Stimulated activated CD4-positive, alpha-beta T cell treated with anti-CD3 and anti-CD28 coated beads, Interleukin-15, amount 100 ng/mL, for 24 hours (primary cell): ENCODE measurements at regions not wholly inside any gene's neighbourhood (a gene's known extent, or its start where the extent isn't known, plus 50 kb on each side); places are given as distances from the start of the nearest gene placed in this dataset.
"Not testable (repeated sequence)": the region's sequence is repeated elsewhere in the genome, so short reads cannot be mapped to it uniquely, and the experiment has no call there.

Source experiments
- DNase-seq: peaks from one replicate; pipeline ENCODE4 v3.0.0-alpha.2; 2020

- no peak for DNase-seq
These were observed 312.6 kb upstream of the GALNT5 start for GRCh38 chr2:156944871-156945270.

- DNase-seq: no peak
These were observed 310.2 kb upstream of the GALNT5 start for GRCh38 chr2:156947261-156947660.

GRCh38 chr2:156955701-156956100 is 301.8 kb upstream of the GALNT5 start:
- no peak for DNase-seq

GRCh38 chr2:156956161-156956560 is 301.3 kb upstream of the GALNT5 start:
- no peak for DNase-seq

GRCh38 chr2:156958374-156958773 is 299.1 kb upstream of the GALNT5 start:
- no peak for DNase-seq

- DNase-seq: no peak
These were observed 298.0 kb upstream of the GALNT5 start for GRCh38 chr2:156959481-156959880.

- DNase-seq: no peak
These were observed 274.9 kb upstream of the GALNT5 start for GRCh38 chr2:156982615-156983014.

GRCh38 chr2:156986339-156986988 is 271.0 kb upstream of the GALNT5 start:
- DNase-seq: no peak

GRCh38 chr2:156999661-157000060 is 257.8 kb upstream of the GALNT5 start:
- no peak for DNase-seq

- no peak for DNase-seq
These were observed 252.7 kb upstream of the GALNT5 start for GRCh38 chr2:157004789-157005188.

GRCh38 chr2:157015015-157015575 is 242.4 kb upstream of the GALNT5 start:
- DNase-seq: no peak

- not testable (repeated sequence) for DNase-seq
These were observed 234.2 kb upstream of the GALNT5 start for GRCh38 chr2:157023264-157023663.

- no peak for DNase-seq
These were observed 233.4 kb upstream of the GALNT5 start for GRCh38 chr2:157024129-157024528.

GRCh38 chr2:157032017-157032416 is 225.5 kb upstream of the GALNT5 start:
- DNase-seq: no peak

GRCh38 chr2:157036726-157037125 is 220.8 kb upstream of the GALNT5 start:
- no peak for DNase-seq

- no peak for DNase-seq
These were observed 213.7 kb upstream of the GALNT5 start for GRCh38 chr2:157043786-157044185.

- DNase-seq: no peak
These were observed 211.1 kb upstream of the GALNT5 start for GRCh38 chr2:157046396-157046795.

GRCh38 chr2:157052685-157053224 is 204.8 kb upstream of the GALNT5 start:
- no peak for DNase-seq

- DNase-seq: no peak
These were observed 203.6 kb upstream of the GALNT5 start for GRCh38 chr2:157053876-157054275.

GRCh38 chr2:157055660-157056199 is 201.8 kb upstream of the GALNT5 start:
- DNase-seq: no peak

- DNase-seq: no peak
These were observed 201.3 kb upstream of the GALNT5 start for GRCh38 chr2:157056200-157056676.

GRCh38 chr2:157058161-157058560 is 199.3 kb upstream of the GALNT5 start:
- no peak for DNase-seq

GRCh38 chr2:157059036-157059435 is 198.5 kb upstream of the GALNT5 start:
- DNase-seq: no peak

GRCh38 chr2:157061799-157062198 is 195.7 kb upstream of the GALNT5 start:
- no peak for DNase-seq
